ENCODE measurements at regions not wholly inside any gene's neighbourhood (a gene's known extent, or its start where the extent isn't known, plus 50 kb on each side); places are given as distances from the start of the nearest gene placed in this dataset.
A peak's percentile ranks its signal among the peaks of the same experiment; 100 is the strongest.

GRCh38 chr9:7899753-7900152 lies 100.2 kb upstream of the DMAC1 start:
- no peak for DNase-seq (ENCODE audit: low read depth in 4 of 4, low spot score in 3 of 4)

GRCh38 chr9:7894231-7894630 lies 94.7 kb upstream of the DMAC1 start:
- DNase-seq (ENCODE audit: low read depth in 4 of 4, low spot score in 3 of 4) = no peak

- no peak for DNase-seq (ENCODE audit: low read depth in 4 of 4, low spot score in 3 of 4)
Measured at GRCh38 chr9:7892975-7893374, 93.4 kb upstream of the DMAC1 start.

GRCh38 chr9:7879551-7880245 lies 80.1 kb upstream of the DMAC1 start:
- no peak for DNase-seq (ENCODE audit: low read depth in 4 of 4, low spot score in 3 of 4)

GRCh38 chr9:7871977-7872730 lies 72.6 kb upstream of the DMAC1 start:
- peak in 1 of 4 donors; percentile 0 for DNase-seq (ENCODE audit: low read depth in 4 of 4, low spot score in 3 of 4)

GRCh38 chr9:7869340-7869739 lies 69.8 kb upstream of the DMAC1 start:
- DNase-seq (ENCODE audit: low read depth in 4 of 4, low spot score in 3 of 4) = no peak

- DNase-seq (ENCODE audit: low read depth in 4 of 4, low spot score in 3 of 4) = no peak
Measured at GRCh38 chr9:7862170-7862569, 62.6 kb upstream of the DMAC1 start.

GRCh38 chr9:7861086-7861485 lies 61.5 kb upstream of the DMAC1 start:
- no peak for DNase-seq (ENCODE audit: low read depth in 4 of 4, low spot score in 3 of 4)

GRCh38 chr9:7860335-7860709 lies 60.7 kb upstream of the DMAC1 start:
- DNase-seq (ENCODE audit: low read depth in 4 of 4, low spot score in 3 of 4) = no peak

- DNase-seq (ENCODE audit: low read depth in 4 of 4, low spot score in 3 of 4) = peak in 2 of 4 donors; percentile 26 to 33
Measured at GRCh38 chr9:7859701-7860334, 60.2 kb upstream of the DMAC1 start.

GRCh38 chr9:7858166-7858565 lies 58.6 kb upstream of the DMAC1 start:
- no peak for DNase-seq (ENCODE audit: low read depth in 4 of 4, low spot score in 3 of 4)

- no peak for DNase-seq (ENCODE audit: low read depth in 4 of 4, low spot score in 3 of 4)
Measured at GRCh38 chr9:7854763-7855162, 55.2 kb upstream of the DMAC1 start.
